BJ (cell line): ENCODE measurements at regions not wholly inside any gene's neighbourhood (a gene's known extent, or its start where the extent isn't known, plus 50 kb on each side); places are given as distances from the start of the nearest gene placed in this dataset.

Experiments used
- CTCF ChIA-PET: fragments of 350-600 bp; formaldehyde crosslinking; extraction: SDS; loops from one replicate; lab custom pipeline; 2021; ENCODE audit warnings: antibody characterized with exemption, inconsistent platforms; lab: Yijun Ruan, JAX
- POLR2A ChIA-PET: fragments of 300-600 bp; sonication (Branson Sonifier 250); formaldehyde crosslinking; extraction: SDS; loops from one replicate; lab custom pipeline; 2021; ENCODE audit warnings: antibody characterized with exemption; lab: Charles Lee
- DNase-seq: peaks from one replicate; pipeline ENCODE4 v3.0.0-alpha.2; 2011; ENCODE audit warnings: low read depth
- H3K27me3 ChIP-seq: 2 replicates; pipeline ENCODE4 v1.6.0; 2011; ENCODE audit warnings: low read length; ENCODE audit not compliant: control insufficient read depth, insufficient read depth
- H3K36me3 ChIP-seq: 2 replicates; pipeline ENCODE4 v1.5.1; 2011; ENCODE audit warnings: low read length; ENCODE audit not compliant: control insufficient read depth, insufficient read depth
- H3K4me3 ChIP-seq: 2 replicates; pipeline ENCODE4 v1.5.1; 2011; ENCODE audit warnings: low read depth, mild to moderate bottlenecking, control low read depth, low read length
- CTCF ChIP-seq: IDR thresholded peaks from 2 replicates; pipeline ENCODE4 v1.5.1; 2011; ENCODE audit warnings: low read depth, mild to moderate bottlenecking, control low read depth, inconsistent platforms, low read length, moderate library complexity; ENCODE audit not compliant: insufficient read depth

DNA sequence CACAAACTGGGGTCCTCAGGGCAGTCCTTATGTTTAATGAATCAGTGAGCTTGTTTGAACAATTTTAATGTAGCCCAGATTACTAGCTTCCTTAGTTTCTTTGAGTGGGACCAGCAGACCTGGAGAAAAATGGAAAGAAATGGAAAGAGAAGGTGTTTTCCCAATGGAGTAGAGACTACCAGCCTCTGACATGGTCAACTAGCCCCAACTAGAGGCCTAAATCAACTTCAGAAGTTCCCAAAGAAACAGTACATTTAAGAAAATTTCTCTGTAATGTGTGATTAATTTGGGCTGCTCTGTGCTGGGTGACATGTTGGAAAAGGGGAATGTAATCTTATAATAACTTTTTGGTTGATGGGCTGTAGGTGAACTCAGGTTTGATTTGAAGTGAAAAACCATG, 310.9 kb downstream of the MFSD1 start:
- Histone ChIP-seq H3K36me3 (no peaks in the 10 kb centered on the region), H3K27me3 (no peaks in the 10 kb centered on the region; the same call in 1 of the 2 replicates), H3K4me3 (no peak overlapping the region)
- ChIA-PET POLR2A (no interaction called here), CTCF (no interaction called here)
- TF ChIP-seq CTCF, result no peak
- no peak for DNase-seq

DNA sequence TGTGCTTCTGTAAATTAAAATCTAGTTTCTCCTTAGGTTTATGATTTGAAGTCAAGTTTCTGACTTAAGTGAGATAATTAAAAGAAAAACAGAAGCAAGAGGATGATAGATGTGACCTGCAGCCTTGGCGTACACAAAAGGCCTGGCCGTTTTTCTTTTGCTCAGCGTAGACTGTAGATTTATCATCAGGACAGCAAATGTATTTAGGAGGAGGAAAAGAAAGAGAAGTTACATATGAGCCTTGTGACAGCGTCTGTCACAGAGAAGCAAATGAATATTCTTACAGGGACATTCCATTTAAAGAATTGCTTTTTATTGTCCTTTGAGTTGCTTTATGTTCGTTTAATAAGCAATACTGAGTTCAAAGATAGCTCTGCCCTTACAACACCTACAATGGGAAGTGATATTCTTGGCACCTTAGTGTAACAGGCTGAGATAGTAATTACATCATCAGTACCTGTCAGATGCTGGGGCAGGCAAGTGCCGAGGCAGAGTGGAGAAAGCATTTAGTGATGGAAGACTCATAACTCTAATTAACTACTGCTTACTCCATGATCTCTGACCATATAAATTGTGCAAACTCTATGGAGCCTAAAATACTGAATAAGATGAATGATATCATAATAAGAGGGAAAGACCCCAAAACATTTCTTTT, 311.5 kb downstream of the MFSD1 start:
- no peak for TF ChIP-seq CTCF
- H3K4me3 ChIP-seq, result no peak overlapping the region
- H3K27me3 ChIP-seq, result no peaks in the 10 kb centered on the region; the same call in none of the 2 replicates
- ChIA-PET CTCF (no interaction called here), POLR2A (no interaction called here)
- no peak for DNase-seq
- no peaks in the 10 kb centered on the region for H3K36me3 ChIP-seq

GRCh38 chr3:159114582-159114981, 312.7 kb downstream of the MFSD1 start:
- DNase-seq, result no peak
- Histone ChIP-seq H3K4me3 (no peak overlapping the region), H3K36me3 (no peaks in the 10 kb centered on the region), H3K27me3 (no peaks in the 10 kb centered on the region; the same call in none of the 2 replicates)
- TF ChIP-seq CTCF, result no peak
- ChIA-PET POLR2A (no interaction called here), CTCF (no interaction called here)

DNA sequence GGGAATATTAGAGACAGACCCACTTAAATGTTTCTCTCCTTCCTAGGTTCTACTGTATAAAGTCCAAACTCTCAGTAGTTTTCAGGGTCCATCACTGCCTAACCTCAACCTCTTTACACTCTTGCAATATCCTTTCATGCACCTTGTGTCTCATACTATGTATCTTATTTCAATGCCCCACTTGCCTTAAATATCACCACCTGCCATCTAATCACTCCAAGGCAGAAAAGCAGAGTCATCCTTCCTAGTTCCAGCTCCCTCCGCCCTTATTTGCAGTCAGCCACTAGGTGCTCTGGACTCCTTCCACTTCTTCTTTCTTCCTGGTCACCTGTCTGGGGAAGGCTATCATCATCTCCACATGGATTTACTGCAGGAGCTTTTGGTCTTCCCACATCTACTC, 322.0 kb downstream of the MFSD1 start:
- CTCF ChIA-PET, result interaction anchor here (1.2 kb wide), 1 partner anchor 16 kb away, joined by 3 read pairs; no protein-coding TSS in a partner anchor
- DNase-seq, result no peak
- no peaks in the 10 kb centered on the region for H3K27me3 ChIP-seq
- TF ChIP-seq CTCF, result no peak
- POLR2A ChIA-PET, result no interaction called here
- no peaks in the 10 kb centered on the region for H3K36me3 ChIP-seq
- H3K4me3 ChIP-seq, result no peak overlapping the region

- DNase-seq, result peak; percentile 24
- H3K36me3 ChIP-seq, result no peaks in the 10 kb centered on the region
- H3K4me3 ChIP-seq, result no peak overlapping the region
- TF ChIP-seq CTCF, result no peak
- ChIA-PET POLR2A (no interaction called here), CTCF (no interaction called here)
- no peaks in the 10 kb centered on the region for H3K27me3 ChIP-seq
Measured at GRCh38 chr3:159126261-159127020, 324.6 kb downstream of the MFSD1 start.
